ENCODE measurements at regions not wholly inside any gene's neighbourhood (a gene's known extent, or its start where the extent isn't known, plus 50 kb on each side); places are given as distances from the start of the nearest gene placed in this dataset.
A peak's percentile ranks its signal among the peaks of the same experiment; 100 is the strongest.

DNA sequence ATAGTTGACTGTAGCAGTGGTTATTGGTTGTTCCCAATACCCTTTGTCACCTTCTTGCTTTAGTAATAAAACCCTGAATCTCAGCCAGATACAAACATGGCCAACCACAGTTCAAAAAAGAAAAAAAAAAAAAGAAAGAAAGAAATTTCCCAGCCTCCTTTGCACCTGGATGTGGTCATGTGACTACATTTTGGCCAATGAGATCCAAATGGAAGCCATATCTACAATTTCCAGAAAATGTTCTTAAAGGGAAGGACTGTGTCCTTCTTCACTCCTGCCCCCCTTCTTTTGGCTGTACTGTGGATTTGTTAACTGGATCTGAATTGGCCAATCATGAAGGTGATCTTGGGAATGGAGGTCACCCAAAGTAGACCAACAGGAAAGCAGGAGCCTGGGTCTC, 141.9 kb downstream of the SOX9 start:
- no peak for DNase-seq

DNA sequence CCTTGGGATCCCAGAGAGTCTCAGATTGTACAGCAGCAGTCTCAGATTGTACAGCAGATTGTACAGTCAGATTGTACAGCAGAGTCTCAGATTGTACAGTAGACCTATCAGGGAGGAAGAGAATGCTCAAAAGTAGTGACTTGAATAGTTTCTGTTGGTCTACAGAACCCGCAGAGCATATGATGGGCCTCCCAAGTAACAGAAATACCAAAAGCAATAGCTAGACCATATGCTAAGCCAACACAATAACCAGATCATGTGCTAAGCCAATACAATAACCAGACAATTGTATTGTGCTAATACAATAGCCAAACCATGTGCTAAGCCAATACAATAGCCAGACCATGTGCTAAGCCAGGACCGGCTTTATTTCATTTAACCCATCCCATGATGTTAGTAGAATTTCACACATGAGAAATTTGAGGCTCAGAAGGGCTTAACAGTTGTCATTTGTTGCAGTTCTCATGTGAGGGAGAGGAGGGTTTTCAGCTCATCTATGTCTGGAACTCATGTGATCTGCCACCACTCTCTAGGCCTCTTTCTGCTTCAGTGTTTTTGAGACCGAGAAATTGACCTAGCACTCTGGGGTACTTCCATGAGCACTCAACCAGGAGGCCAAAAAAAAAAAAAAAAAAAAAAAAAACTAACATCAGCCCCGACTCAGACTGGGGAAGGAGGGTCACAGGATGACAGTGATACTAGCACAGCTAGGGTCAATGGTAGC, 144.0 kb downstream of the SOX9 start:
- DNase-seq: no peak

GRCh38 chr17:72266112-72266775, 145.4 kb downstream of the SOX9 start:
- DNase-seq: peak; percentile 28

DNA sequence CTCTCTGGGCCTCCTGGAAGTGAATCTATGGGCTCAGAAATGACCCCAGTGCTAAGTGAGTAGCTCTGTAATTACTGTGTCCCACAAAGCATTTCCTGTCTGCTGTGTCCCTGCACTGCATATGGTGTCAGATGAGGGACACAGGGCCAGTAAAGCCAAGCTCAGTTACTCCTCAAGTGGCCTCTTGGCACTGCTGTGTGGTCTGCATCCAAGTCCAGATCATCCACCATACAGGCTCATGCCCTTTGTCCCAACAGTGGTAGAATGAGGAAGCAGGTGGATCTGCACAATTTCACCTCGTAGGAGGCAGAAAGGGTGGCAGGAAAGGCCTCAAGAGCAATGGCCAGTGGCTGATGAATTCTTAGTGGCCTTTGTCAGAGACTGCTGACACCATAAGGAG, 146.8 kb downstream of the SOX9 start:
- no peak for DNase-seq

- DNase-seq: no peak
Measured at GRCh38 chr17:72268431-72268830, 147.6 kb downstream of the SOX9 start.

DNA sequence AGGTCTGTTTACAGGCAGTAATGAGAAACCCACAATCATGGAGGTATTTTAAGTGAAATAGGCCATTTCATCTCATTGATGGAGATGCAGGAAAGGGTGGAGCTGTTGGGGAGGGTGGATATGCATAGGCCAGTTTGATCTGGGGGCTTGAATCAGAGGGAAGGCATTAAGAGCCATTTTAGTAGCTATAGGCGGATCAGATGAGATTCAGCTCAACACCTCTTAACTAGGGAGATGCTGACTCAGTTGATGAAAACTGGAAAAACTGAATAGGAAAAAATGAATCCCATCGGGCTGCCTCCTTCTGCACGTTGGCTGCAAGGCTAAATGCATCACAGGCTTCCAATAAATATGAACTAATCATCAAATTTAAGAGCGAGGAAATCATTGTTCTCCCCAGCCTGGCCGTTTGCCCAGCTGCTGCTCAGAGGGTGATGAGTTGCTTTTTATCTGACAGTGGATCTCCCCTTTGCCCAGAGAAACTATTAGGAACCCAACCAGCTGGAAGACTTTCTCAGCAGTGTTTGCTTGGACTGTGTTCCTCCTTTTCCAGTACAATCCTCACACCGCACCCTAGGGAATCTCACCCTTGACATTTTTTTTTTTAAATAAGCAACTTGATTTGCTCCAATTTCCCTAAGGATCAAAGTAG, 149.6 kb downstream of the SOX9 start:
- DNase-seq: no peak

DNA sequence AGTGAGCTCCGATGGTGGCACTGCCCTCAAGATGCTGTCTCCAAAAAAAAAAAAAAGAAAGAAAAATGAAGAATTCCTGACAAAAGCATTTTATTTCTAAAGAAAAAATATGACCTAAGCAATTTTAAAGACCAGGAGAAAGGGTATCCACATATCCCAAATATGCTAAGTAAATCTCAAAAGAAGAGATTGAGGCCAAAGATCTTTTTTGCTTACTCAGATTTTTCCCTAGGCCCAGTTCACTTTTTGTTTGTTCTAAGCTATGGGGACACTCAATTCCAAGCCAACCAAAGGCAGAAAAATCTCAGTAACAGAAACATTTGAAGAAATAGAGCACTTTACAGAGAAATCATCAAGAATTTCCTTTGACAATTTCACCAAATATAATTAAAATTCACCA, 150.8 kb downstream of the SOX9 start:
- no peak for DNase-seq

DNA sequence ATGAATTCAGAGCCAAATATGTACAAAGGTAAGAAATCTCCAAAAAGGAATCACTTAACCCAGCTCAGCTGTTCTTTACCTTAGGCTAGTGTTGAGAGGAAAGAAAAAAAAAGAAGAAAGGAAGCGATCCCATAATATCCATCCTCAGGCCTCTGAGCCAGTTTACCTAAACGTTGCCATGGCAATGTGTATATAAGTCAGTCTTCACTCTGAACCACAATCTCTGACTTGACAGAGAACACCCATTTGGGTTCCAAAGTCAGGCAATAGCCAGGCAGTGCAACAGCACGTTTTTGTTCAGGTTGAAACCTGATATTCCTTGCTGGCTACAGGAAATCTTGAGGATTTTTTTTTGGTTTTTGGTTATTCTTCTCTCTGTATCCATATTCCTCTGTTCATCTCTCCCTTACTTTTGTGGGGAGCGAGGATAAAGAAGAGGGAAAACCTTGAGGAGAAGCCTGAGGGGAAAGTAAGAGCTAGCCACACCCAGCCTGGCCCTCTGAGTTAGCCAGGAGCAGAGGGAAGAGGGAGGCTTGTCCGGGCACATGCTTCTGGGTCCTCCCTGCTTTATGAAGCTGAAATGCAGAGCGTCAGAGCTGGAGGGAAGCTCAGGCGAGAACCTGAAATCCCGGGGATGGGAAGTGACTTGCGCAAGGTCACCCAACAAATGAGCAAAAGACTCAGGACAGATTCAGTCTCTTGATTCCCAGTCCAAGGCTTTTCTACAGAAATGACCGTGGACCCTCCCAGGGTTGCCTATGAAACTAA, 152.7 kb downstream of the SOX9 start:
- no peak for DNase-seq

- DNase-seq: no peak
Measured at GRCh38 chr17:72274614-72275013, 153.8 kb downstream of the SOX9 start.

DNA sequence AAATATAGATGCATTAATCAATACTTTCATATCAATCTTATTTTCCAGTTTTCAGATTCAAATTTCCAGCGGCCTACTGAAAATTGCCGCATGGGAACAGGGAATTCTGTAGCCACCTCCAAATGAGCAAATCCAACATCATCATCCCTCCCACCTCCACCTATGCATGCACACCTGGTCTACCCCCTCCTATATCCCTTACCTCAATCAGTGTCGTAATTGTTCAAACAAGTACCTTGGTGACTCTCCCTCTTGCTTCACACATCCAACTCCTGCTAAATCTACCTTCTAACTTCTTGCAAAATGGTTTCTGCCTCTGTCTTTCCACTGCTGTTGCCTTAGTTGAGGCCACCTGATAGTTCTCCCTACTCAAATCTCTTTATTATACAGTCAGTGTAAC, 160.1 kb downstream of the SOX9 start:
- DNase-seq: peak; percentile 19

- peak; percentile 37 for DNase-seq
Measured at GRCh38 chr17:72282439-72283029, 161.7 kb downstream of the SOX9 start.

- no peak for DNase-seq
Measured at GRCh38 chr17:72284806-72285205, 164.0 kb downstream of the SOX9 start.

GRCh38 chr17:72287586-72287985, 166.8 kb downstream of the SOX9 start:
- peak; percentile 21 for DNase-seq

DNA sequence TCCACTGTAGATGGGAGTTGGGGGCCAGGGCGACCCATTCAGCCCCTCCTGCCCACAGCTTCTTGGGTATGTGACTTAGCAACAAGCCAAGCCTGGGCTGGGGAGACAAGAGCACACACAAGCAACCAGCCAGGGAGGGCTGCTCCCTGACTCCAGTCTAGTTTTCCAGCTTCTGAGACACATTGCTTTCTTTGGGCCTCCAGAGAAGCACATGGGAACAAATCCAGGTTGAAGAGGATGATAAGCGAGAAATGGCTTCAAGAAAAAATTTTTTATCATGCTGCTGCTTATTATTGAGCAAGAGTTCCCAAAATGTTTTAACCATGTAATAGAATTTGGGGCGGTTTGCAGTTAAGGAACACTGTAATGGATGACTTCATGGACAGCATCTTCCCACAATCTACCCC, 173.7 kb downstream of the SOX9 start:
- DNase-seq: no peak

DNA sequence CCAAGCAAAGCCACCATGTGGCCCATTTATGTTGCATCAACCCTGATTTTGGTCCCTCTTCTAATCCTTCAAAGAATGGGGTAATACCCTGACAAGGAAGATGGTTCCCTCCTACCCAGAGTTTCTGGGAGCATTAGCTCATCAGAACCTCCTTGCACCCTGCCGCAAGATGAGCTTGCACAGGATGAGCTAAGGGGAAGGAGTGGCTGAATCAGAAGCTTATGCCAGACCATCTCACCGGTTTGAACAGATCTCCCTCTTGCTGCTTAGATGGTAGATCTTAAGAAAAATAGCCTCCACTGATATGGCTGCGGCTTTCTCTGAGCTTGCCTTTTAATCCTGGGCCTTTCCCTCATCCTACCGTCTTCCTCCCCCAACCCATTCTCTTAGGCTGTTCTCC, 175.1 kb downstream of the SOX9 start:
- DNase-seq: no peak

- DNase-seq: no peak
Measured at GRCh38 chr17:72296456-72296855, 175.6 kb downstream of the SOX9 start.

DNA sequence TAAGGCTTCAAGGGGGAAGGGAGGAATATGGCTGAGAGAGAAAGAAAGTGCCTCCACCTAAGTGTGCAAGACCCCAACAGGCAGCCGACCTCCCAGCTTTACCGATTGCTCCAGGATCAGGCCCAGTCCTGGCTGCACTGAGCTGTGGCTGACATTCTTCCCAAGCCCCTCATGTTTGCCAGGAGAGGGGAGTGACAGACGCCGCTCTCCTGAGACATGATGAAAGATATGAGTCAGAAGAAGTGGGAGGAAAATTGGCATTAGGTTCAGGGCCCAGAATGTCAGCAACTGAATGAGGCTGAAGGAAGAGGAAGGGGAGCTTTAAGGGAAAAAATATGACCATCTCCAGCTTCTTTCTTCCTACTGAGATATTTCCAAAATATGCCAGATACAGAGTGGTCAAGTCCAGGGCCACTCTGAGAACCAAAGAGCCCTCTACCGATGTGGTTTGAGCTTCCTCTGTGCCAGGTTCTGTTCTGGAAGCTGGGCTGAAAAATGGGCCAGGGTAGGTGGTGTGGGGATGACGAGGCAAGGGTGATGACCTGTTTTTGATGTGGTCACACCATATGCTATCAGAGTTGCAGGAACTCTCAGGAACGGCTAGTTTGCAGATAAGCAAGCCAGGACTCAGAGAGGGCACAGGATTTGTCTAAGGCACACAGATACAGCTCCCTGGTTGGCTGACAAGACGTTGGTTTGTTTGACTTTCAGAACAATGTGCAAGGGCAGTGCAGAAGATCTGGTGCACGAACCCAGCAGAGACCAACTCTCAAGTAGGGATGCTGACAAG, 176.7 kb downstream of the SOX9 start:
- DNase-seq: no peak

- DNase-seq: no peak
Measured at GRCh38 chr17:72299100-72299499, 178.3 kb downstream of the SOX9 start.

GRCh38 chr17:72299592-72299991, 178.8 kb downstream of the SOX9 start:
- DNase-seq: no peak

- no peak for DNase-seq
Measured at GRCh38 chr17:72301887-72302286, 181.1 kb downstream of the SOX9 start.

DNA sequence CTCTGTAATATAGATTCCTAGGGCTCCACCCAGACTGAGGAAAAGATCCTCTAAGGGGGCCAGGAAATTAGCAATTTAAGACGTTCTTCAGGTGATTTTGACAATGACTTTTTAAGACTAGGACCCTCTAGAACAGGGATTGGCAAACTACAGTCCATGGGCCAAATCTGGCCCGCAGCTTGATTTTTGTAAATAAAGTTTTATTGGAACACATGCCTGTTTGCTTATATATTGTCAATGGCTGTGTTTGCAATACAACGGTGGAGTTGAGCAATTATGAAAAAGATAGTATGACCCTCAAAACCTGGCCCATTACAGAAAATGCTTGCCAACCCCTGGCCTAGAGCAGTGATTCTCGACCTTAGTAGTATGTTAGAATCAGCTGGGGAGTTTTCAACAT, 181.9 kb downstream of the SOX9 start:
- DNase-seq: no peak
